AML-193 (cell line): ENCODE measurements at regions not wholly inside any gene's neighbourhood (a gene's known extent, or its start where the extent isn't known, plus 50 kb on each side); places are given as distances from the start of the nearest gene placed in this dataset.

Experiments used
- DNase-seq, 2 experiments: peaks; one replicate each; lab custom pipeline; 2025; lab: John Stamatoyannopoulos, UW

- DNase-seq: no peak
Observed at GRCh38 chr12:89289720-89290119, 62.6 kb downstream of the DUSP6 start.

DNA sequence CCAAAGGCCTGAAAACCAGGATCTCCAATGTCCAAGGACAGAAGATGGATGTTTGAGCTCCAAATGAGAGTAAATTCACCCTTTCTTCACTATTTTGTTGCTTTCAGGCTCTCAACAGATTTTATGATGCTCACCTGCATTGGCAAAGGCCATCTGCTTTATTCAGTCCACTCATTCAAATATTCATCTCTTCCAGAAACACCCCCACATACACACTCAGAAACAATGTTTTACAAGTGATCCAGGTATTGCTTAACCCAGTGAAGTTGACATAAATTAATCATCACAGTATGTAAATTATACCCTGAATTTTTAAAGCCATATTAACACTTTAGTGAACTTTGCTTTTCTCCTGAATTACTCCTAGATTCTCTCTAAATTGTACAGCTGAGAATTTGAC lies 63.3 kb downstream of the DUSP6 start:
- DNase-seq: no peak

DNA sequence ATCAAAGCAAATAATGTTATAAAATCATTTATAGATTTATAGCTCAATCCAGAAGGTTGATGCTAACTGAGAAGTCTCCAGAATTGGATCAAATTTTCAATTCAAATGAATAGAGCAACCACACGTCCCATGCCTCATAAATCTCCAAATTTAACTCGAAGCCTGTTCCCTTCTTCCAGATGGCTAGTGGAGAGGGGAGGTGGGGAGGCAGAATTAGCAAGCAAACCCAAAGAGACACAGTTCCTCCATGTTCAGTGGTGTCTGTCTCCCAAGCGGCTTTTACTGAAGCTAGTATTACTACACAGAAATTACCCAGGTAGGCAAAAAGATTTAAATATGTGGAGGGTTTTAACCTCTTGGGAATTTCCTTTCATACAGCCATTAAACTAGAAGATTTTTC lies 65.8 kb downstream of the DUSP6 start:
- DNase-seq: no peak

- DNase-seq: no peak
Observed at GRCh38 chr12:89281539-89281867, 70.8 kb downstream of the DUSP6 start.

DNA sequence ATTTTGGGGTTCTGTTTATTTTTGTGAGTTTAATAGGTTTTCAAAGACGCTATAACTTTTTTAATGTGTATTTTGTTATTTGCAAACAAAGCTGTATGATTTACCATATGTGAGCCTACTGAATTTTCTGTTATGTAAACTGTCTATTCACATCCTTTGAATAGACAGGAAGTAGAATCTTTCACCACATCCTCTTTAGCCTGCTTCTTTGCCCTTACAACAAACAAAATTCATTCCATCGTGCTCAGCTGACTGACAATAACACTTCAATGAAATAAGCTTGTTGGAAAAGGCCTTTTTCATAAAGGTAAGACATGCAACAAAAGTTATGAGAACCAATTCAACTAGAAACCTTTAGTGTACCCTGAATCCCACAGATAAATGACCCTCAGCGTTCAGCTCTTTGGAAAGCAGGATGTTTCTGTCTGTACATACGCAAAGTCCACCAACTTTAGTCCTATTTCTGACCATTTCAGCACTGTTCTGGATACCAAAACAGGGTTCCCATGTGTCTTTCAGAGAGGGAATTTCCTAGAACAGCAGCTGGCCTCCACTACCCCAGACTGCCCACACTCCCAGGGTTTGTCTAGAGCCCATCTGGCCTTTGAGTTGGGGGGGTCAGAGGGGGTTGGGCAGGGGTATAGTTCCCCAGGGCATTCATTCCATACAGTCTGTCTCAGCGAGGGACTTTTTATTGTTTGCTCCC lies 71.3 kb downstream of the DUSP6 start:
- DNase-seq: peak; percentile 81 to 87

DNA sequence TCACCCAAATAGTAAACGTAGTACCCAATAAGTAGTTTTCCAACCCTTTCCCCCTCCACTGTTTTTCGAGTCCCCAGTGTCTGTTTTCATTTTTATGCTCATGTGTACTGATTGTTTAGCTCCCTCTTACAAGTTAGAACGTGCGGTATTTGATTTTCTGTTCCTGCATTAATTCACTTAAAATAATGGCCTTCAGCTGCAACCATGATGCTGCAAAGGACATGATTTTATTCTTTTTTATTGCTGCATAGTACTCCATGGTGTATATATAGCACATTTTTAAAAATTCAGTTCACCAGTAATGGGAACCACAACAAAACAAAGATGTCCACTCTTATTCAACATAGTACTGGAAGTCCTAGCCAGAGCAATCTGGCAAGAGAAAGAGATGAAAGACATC lies 72.8 kb downstream of the DUSP6 start:
- no peak for DNase-seq

- no peak for DNase-seq
Observed at GRCh38 chr12:89278862-89279261, 73.4 kb downstream of the DUSP6 start.

DNA sequence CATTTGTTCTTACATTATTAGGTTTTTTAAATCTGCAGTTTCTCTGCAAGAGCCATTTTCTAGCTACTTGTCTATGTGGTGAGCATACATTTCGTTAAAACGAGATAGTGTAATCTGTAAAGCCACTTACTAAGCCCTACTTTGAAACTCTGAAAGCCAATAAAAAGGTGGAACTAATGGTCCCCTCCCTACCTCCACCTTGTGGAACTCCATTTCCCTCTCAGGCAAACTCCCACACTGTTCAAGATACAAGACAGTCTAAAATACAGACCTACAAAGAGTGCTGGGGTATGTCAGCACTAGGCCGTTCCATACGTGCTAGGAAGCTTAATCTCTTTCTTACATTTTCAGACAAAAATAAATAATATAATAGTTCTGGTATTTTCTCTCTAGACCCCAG lies 74.1 kb downstream of the DUSP6 start:
- DNase-seq: no peak

DNA sequence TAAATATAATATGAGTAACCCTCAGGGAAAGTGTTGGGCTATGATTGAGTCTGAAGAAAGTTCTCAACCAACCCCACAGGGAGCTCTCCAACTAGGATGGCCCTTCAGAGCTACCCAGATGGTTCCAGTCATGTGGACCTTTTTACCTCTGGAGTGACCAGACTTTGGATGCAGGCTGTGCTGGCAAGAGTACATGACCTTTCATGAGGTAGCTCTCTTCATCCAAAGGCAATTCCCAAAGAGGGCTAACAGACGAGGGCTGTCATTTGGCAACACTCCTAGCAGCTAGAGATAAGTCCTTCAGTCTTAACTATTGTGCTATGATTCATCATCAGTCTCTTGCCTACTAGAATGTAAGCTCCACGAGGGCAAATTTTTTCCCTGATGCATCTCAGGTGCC lies 75.4 kb downstream of the DUSP6 start:
- no peak for DNase-seq

DNA sequence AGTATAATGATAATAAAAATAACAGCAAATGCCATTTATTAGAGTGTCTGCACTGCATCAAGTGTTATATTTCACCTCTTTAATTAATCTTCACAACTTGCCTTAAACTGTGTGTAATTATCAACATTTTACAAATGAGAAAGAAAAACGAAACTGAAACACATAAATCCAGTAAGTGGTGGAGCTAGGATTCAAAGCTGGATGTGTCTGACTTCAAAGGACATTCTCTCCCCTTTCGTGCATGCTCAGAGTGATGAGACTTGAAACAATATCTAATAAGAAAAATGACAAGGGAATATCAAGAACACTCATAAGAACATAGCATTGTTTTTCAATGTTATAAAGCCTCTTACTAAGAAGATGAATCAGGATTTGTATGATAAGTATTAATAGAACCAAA lies 78.8 kb downstream of the DUSP6 start:
- DNase-seq: no peak

- DNase-seq: no peak
Observed at GRCh38 chr12:89270548-89270947, 81.8 kb downstream of the DUSP6 start.

DNA sequence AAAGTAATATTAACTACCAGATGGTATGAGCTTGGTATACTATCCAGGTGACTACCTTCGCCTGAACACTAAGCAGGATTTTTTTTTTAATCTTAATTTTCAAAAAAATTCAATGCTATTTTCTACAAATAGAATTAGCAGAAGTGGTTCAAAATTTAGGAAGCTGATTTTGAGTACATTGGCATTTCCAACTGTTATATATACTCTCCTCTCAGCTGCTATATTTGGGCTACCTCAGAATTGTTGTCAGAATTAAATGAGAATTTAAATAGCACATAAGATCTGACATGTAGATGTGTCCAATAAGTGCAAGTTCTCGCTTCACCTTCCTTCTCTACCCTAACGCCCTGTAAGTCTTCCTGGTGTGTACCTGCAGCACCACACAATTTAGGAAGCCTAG lies 83.1 kb downstream of the DUSP6 start:
- DNase-seq: no peak

GRCh38 chr12:89267404-89267803 lies 84.9 kb downstream of the DUSP6 start:
- no peak for DNase-seq

DNA sequence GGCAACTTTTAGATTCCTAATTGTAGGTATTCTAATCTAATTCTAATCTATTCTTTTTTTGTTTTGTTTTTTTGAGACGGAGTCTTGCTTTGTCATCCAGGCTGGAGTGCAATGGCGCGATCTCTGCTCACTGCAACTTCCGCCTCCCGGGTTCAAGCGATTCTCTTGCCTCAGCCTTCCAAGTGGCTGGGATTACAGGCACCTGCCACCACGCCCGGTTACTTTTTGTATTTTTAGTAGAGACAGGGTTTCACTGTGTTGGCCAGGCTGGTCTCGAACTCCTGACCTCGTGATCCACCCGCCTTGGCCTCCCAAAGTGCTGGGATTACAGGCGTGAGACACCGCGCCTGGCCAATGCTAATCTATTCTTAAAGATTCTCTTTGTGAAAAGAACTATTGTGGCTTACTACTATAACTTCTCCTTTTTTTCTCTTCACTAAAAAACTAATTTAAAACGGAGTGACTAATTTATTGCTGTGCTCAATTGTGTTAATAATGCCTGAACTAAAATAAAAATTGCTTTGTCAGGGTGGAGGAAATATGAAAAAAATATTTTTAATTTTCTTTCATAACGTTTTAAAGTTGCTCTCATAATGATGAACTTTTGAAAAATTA lies 85.6 kb downstream of the DUSP6 start:
- peak; percentile 17 to 23 for DNase-seq

GRCh38 chr12:89264837-89265236 lies 87.5 kb downstream of the DUSP6 start:
- DNase-seq: no peak

- no peak for DNase-seq
Observed at GRCh38 chr12:89263900-89264299, 88.4 kb downstream of the DUSP6 start.

- DNase-seq: no peak
Observed at GRCh38 chr12:89262855-89263552, 89.3 kb downstream of the DUSP6 start.

DNA sequence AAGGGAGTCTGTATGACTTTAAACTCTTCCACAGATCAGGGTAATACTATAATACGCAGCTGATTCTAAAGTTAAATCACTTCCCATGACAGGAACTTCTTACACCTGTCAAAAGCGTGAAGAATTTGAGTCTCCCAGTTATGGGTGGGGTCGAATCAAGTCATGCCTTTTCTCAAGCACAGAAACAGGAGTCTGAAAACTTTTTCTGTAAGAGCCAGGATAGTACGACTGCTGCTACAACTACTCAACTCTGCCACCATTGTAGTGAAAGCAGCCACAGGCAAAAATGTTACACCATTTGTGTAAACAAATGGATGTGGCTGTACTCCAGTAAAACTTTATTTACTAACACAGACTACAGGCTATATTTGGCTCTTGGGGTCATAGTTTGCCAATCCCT lies 90.3 kb downstream of the DUSP6 start:
- DNase-seq: no peak

DNA sequence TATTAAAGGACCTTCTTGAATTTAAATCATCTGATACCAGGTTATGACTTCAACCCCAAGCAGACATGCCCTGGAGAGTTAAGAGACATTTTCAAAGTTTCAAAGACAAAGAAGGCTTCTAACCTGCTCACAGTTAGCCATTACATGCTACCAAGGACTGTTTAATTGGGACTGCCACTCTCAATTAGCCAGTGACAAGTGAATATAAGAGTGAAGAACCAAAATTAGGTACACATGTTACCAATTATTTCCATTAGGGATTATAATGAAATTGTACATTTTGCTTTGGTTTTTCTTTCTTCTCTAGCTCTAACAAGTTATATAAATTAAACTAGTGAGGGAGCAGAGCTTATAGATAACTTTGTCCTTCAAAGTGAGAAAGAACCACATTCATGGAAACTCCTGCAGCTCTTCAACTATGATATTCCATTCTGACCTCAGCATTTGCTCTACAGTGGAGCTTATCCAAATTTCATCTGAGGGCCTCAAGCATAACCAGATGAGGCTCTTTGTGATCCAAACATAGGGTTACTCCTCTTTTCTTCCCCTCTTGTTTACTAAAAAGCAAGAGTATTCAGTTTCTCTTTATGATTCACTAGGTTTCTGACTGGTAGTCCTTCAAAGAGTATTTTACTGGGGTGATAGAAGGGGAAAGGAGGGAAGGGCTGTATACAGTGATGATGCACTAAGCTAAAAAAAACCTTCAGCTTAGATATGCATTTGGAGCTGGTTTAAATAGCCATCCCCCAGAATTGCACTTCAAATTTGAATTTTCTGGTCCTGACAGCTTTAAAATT lies 91.3 kb downstream of the DUSP6 start:
- DNase-seq: no peak

GRCh38 chr12:89259821-89260220 lies 92.5 kb downstream of the DUSP6 start:
- DNase-seq: no peak

DNA sequence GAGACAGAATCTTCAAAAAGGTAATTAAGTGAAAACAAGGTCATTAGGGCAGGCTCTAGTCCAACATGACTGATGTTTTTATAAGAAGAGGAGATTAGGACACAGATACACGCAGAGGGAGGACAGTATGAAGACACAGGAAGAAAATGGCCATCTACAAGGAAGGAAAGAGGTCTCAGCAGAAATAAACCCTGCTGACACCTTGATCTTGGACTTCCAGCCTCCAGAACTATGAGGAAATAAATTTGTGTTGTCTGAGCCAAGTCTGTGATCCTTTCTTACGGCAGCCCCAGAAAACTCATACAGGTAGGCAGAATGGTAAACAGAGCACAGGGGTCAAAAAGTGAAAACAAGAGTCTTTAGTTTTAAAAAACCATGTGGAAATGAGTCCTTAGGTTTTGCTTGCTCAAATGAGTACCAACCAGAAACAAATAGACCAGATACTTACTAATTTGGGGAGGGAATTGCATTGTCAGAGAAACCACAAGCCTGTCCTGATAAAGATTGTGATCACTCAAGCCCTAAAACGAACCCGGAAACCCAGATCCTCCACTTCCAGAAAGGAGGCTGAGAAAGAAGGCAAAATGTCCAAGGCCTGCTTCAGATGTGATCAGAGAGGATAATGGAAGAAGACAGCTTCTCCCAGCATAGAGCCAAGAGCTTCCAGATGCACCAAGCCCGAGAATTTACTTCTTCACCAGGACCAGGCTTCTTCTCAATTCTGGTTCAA lies 93.9 kb downstream of the DUSP6 start:
- DNase-seq: no peak

DNA sequence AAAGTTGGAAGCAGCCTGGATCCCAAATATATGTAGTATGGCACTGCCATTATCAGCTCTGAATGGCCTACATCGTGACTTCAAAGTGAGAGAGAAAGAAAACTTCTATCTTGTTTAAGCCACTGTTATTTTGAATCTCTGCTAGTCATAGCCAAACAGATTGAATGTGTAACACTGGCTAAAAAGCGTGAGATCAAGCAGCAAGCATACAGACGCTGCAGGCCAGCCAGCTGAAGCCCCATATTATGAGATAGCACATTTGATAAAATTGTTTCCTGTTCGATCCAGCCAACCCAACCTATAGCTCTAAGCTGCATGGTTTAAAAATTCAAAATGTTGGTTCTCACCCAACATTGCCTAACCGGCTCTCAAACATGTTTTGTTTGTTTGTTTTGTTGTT lies 95.0 kb downstream of the DUSP6 start:
- no peak for DNase-seq
